Tibial nerve (tissue), 4 donors: ENCODE measurements at regions not wholly inside any gene's neighbourhood (a gene's known extent, or its start where the extent isn't known, plus 50 kb on each side); places are given as distances from the start of the nearest gene placed in this dataset.

Experiments
- DNase-seq, 2 donors: peaks; one replicate each; pipeline ENCODE4 v3.0.0-alpha.2; 2019; ENCODE audit warnings: low spot score in 2 of 2
- H3K27ac ChIP-seq, 4 donors: fragments of 200-600 bp; sonication (generic) in 3 of 4; one replicate each; pipeline ENCODE4 v1.5.1; 2017 to 2019; ENCODE audit warnings: mild to moderate bottlenecking in 1 of 4
- H3K27me3 ChIP-seq, 2 donors: fragments of 200-600 bp; sonication (generic) in 1 of 2; one replicate each; pipeline versions ENCODE4 v1.5.1 to v1.6.0; 2017 to 2019
- H3K36me3 ChIP-seq, 3 donors: fragments of 200-600 bp; sonication (generic); one replicate each; pipeline ENCODE4 v1.5.1; 2018 to 2019
- H3K4me1 ChIP-seq, 4 donors: fragments of 200-600 bp; sonication (generic) in 3 of 4; one replicate each; pipeline ENCODE4 v1.5.1; 2017 to 2019
- H3K4me3 ChIP-seq, 4 donors: fragments of 200-600 bp; sonication (generic) in 3 of 4; one replicate each; pipeline ENCODE4 v1.5.1; 2017 to 2019; ENCODE audit warnings: mild to moderate bottlenecking in 1 of 4, moderate library complexity in 1 of 4
- H3K9me3 ChIP-seq, 4 donors: fragments of 200-600 bp; sonication (generic) in 3 of 4; one replicate each; pipeline ENCODE4 v1.5.1; 2017 to 2019
- EP300 ChIP-seq, 2 donors: sonication (generic); formaldehyde crosslinking; IDR thresholded peaks; one replicate each; pipeline ENCODE4 v1.6.1; 2017; ENCODE audit warnings: antibody characterized with exemption in 2 of 2, mild to moderate bottlenecking in 1 of 2
- POLR2A ChIP-seq, 2 donors: fragments of 450-650 bp; IDR thresholded peaks; one replicate each; pipeline ENCODE4 v1.6.1; 2017; ENCODE audit warnings: antibody characterized with exemption in 2 of 2, mild to moderate bottlenecking in 2 of 2, moderate library complexity in 2 of 2
- WGBS, 2 donors: methylation state at CpG; one replicate each; pipeline ENCODE4 v1.1.5; 2018; 5-methylcytosine and 5-hydroxymethylcytosine counted together
- TF ChIP-seq, protein P1 (sequence below), 5 experiments: fragments of 200-600 bp in 3 of 5; fragments of 450-650 bp in 2 of 5; sonication (generic) in 3 of 5; IDR thresholded peaks; one replicate each; pipeline ENCODE4 v1.5.1; 2016 to 2019; ENCODE audit warnings: antibody characterized with exemption in 5 of 5, mild to moderate bottlenecking in 3 of 5, moderate library complexity in 2 of 5

DNA sequence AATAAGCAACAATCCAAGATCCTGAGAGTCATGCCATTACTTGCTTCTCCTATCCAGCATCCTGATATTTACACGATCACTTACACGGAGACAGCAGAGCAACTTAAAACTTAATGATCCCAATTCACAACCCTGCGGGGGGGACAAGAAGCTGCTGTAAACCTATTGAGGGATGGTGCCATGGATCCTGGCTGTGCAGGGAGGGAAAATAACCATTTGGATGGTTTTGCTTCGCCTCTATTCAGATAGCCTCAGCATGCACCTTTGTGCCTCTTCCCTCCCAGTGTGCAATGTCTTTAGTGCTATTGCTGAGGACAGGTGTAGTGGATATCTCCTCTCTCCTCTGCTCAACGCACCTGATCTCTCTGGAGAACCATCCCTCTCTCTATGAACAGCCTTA is 89.7 kb upstream of the PPARGC1A start:
- TF ChIP-seq EP300 (IDR thresholded peaks at IDR 0.05) (no peak), POLR2A (IDR thresholded peaks at IDR 0.05) (no peak)
- TF ChIP-seq, protein P1, sequence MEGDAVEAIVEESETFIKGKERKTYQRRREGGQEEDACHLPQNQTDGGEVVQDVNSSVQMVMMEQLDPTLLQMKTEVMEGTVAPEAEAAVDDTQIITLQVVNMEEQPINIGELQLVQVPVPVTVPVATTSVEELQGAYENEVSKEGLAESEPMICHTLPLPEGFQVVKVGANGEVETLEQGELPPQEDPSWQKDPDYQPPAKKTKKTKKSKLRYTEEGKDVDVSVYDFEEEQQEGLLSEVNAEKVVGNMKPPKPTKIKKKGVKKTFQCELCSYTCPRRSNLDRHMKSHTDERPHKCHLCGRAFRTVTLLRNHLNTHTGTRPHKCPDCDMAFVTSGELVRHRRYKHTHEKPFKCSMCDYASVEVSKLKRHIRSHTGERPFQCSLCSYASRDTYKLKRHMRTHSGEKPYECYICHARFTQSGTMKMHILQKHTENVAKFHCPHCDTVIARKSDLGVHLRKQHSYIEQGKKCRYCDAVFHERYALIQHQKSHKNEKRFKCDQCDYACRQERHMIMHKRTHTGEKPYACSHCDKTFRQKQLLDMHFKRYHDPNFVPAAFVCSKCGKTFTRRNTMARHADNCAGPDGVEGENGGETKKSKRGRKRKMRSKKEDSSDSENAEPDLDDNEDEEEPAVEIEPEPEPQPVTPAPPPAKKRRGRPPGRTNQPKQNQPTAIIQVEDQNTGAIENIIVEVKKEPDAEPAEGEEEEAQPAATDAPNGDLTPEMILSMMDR (IDR thresholded peaks at IDR 0.05) = no peak
- Histone ChIP-seq H3K27me3 (peaks cover 0 to 4% of the 10 kb centered on the region in 2 donors), H3K4me1 (no peaks in the 10 kb centered on the region), H3K36me3 (no peaks in the 10 kb centered on the region), H3K9me3 (no peaks in the 10 kb centered on the region), H3K4me3 (no peak overlapping the region), H3K27ac (no peak overlapping the region)
- DNase-seq = no peak
- 63 to 69% methylated on average over 5 of the region's 5 CpGs for WGBS, 2 donors

DNA sequence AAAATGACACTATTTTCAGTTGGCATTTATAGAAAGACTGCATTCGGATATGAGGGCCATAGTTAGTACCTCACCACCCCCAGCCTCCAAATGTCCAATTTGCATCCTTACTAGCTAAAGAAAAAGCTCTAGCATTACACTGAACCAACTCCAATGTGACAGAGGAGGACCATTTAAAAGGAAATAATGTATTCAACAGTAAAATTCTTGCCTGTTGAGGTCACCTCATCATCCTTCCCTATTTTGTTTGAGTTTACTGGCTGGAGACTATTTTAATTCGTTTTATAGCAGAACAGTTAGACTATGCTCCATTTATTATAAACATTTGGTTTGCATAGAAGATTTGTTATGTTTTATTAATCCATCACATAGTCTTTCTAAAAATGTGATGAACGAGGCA is 88.2 kb upstream of the PPARGC1A start:
- no peak for DNase-seq
- H3K4me1 ChIP-seq = no peaks in the 10 kb centered on the region
- 35 to 36% methylated on average over 3 of the region's 3 CpGs for WGBS, 2 donors
- no peaks in the 10 kb centered on the region for H3K36me3 ChIP-seq
- TF ChIP-seq POLR2A (IDR thresholded peaks at IDR 0.05) (no peak), EP300 (IDR thresholded peaks at IDR 0.05) (no peak)
- TF ChIP-seq, protein P1 (IDR thresholded peaks at IDR 0.05) = no peak
- H3K9me3 ChIP-seq = no peaks in the 10 kb centered on the region
- no peak overlapping the region for H3K4me3 ChIP-seq
- H3K27me3 ChIP-seq = peaks cover 0 to 4% of the 10 kb centered on the region in 2 donors
- no peak overlapping the region for H3K27ac ChIP-seq

DNA sequence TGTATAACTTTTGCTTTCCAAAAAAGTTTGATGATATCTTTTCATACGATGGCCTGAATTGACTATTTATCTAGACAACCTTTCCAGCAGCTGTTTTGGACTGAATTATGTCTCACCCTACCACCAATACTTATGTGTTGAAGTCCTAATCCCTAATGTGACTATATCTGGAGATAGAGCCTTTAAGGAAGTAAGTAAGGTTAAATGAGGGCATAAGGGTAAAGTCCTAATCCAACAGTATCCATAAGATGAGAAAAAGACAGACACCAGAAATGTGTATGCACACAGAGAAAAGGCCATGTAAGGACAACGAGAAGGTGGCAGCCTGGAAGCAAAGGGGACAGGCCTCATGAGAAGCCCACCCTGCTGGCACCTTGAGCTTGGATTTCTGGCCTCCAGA is 86.6 kb upstream of the PPARGC1A start:
- Histone ChIP-seq H3K27me3 (peaks cover 0 to 4% of the 10 kb centered on the region in 2 donors), H3K4me3 (no peak overlapping the region), H3K27ac (no peak overlapping the region), H3K36me3 (no peaks in the 10 kb centered on the region), H3K4me1 (no peaks in the 10 kb centered on the region), H3K9me3 (no peaks in the 10 kb centered on the region)
- 88 to 91% methylated on average over 2 of the region's 2 CpGs for WGBS, 2 donors
- no peak for TF ChIP-seq POLR2A (IDR thresholded peaks at IDR 0.05)
- TF ChIP-seq, protein P1 (IDR thresholded peaks at IDR 0.05) = no peak
- TF ChIP-seq EP300 (IDR thresholded peaks at IDR 0.05) = no peak
- no peak for DNase-seq

DNA sequence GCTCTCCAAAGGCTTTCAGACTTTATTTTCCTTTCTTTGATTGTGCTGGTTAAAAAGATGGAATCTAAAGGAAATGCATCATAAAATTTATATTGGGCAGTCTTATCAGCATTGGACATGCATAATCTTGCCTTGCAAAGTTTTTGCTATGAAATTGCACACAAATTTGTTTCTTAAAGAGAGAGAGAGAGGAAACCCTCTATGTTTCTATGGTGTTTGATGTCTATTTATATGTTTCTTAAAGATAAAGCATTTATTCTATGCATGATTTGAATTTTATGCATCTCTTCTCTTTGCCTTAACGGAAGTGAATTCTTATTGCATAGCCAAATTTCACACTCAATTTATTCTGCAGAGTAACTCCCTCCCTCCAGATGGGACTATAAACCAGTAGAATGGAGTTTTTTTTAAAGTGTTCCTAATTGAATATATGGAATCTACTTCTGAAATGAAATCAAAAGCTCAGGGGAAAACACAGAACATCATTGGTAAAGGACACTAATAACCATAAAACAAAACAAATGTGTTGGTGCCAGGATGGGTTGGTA is 83.5 kb upstream of the PPARGC1A start:
- Histone ChIP-seq H3K27ac (no peak overlapping the region), H3K4me3 (no peak overlapping the region), H3K36me3 (no peaks in the 10 kb centered on the region), H3K27me3 (no peaks in the 10 kb centered on the region), H3K9me3 (no peaks in the 10 kb centered on the region), H3K4me1 (no peaks in the 10 kb centered on the region)
- WGBS, 2 donors = 58 to 67% methylated on average over 1 of the region's 1 CpG
- TF ChIP-seq POLR2A (IDR thresholded peaks at IDR 0.05) = no peak
- no peak for TF ChIP-seq EP300 (IDR thresholded peaks at IDR 0.05)
- TF ChIP-seq, protein P1 (IDR thresholded peaks at IDR 0.05) = no peak
- no peak for DNase-seq

DNA sequence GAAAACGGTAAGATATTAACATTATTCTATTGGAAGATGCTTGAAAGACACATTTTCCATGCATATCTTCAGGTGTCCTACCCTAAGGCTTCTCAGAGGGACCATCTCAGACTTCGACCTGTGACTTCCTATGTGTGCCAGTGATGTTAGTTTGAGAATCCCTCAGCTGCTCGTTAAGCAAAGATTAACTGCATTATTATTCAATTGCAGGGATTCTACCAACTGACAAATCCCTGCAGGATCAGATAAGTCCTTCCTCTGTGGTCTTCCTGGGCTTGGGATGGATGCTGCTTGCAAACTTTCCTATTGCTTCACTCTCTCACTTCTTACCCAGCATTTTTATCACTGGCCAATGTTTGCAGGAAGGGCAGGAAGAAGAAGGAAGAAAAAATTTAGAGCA is 83.0 kb upstream of the PPARGC1A start:
- Histone ChIP-seq H3K4me1 (no peaks in the 10 kb centered on the region), H3K4me3 (no peak overlapping the region), H3K9me3 (no peaks in the 10 kb centered on the region), H3K27ac (no peak overlapping the region), H3K27me3 (no peaks in the 10 kb centered on the region), H3K36me3 (no peaks in the 10 kb centered on the region)
- TF ChIP-seq EP300 (IDR thresholded peaks at IDR 0.05) = no peak
- no peak for DNase-seq
- WGBS, 2 donors = 66 to 68% methylated on average over 3 of the region's 3 CpGs

DNA sequence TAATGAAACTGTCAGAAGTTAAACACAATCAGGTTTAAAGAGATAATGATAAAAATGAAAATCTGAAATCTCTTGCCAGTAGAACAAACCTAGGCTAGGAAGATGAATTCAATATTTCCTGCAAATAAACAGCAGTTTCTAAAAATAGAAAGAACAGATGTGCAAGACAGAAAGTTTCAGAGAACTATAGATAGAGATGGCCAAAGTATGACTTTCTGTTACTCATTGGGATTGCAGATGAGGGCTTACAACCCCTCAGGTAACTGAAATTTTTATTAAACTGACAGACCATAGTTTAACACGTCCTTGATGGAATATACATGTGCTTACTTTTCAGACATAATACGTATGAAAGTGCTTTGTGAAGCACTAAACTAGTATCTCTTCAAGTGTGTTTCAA is 82.3 kb upstream of the PPARGC1A start:
- 69 to 72% methylated on average over 2 of the region's 2 CpGs for WGBS, 2 donors
- no peaks in the 10 kb centered on the region for H3K27me3 ChIP-seq
- H3K9me3 ChIP-seq = no peaks in the 10 kb centered on the region
- no peak for TF ChIP-seq EP300 (IDR thresholded peaks at IDR 0.05)
- no peak overlapping the region for H3K4me3 ChIP-seq
- no peak for DNase-seq
- H3K27ac ChIP-seq = no peak overlapping the region
- no peaks in the 10 kb centered on the region for H3K4me1 ChIP-seq
- H3K36me3 ChIP-seq = no peaks in the 10 kb centered on the region
